NCI-H345 (cell line): ENCODE measurements at regions not wholly inside any gene's neighbourhood (a gene's known extent, or its start where the extent isn't known, plus 50 kb on each side); places are given as distances from the start of the nearest gene placed in this dataset.
"Not testable (repeated sequence)": the region's sequence is repeated elsewhere in the genome, so short reads cannot be mapped to it uniquely, and the experiment has no call there.

ENCODE experiments used
- DNase-seq: peaks from one replicate; lab custom pipeline; 2025; lab: John Stamatoyannopoulos, UW

DNA sequence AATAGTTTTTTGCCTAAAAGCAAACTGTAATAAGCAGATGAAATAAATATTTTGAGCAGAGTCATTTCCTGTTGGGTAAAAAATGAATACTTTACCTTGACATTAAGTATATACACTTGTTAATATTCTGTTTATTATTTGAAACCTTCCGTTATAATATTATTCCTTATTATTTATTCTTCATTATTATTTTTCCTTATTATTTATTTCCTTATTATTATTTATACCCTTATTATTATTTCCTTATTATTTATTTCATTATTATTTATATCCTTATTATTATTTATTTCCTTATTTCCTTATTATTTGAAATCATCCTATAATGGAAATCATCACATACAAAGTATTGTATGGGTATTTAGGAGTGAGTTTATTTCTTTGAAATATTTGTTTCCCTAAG lies 232.2 kb upstream of the RBBP8 start:
- DNase-seq, result no peak

DNA sequence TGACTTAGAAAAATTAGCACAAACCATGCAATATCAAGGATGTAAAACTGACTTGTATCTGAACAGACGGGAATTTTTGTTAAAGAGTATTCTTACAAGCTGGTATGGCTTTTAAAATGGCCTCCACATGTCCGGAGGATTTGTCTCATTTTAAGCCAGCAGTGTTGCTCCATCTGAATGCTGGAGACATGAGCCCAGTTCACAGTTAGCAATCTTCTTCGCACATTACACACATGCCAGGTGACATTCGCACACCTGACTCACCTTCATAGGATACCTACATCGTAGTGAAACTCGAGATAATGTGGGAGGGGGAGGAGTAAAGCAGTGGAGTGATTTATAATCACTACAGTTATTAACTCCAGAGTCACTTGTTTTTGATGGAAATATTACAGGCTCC lies 231.8 kb upstream of the RBBP8 start:
- DNase-seq, result no peak

DNA sequence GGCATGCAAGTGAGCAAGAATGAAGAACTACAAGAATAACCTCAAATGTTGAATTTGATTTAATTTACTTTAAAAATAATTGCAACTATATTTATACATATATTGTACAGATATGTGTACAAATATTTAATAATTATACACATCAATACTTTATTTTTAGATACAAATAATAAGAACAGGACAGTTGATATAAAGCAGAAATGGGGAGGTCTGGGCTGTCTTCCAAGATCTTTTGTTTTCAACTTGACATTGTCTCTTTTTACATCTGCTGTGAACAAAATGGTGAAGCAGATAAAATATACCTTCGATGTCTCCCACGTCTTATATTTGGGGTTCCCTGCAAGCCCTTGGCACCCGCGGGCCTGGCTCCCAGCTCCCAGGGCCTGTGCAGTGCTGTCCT lies 231.3 kb upstream of the RBBP8 start:
- DNase-seq, result no peak

DNA sequence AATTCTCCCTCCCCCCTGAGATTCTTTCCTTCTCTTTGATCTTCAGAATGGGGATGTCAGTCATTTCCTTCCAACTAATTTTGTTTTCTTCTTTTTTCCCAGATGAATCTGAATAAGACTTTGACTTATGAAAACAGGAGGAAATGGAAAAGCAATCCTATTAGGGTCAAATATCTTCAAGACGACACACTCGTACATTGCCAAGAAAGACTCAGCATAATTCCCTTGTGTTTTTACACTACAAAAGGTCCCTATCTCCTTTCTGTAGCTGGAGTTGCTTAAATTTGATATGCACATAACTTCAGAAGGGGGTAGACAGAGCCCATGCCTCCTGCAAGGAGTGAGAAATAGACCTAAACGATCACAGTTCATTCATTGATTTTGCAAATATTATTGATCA lies 230.3 kb upstream of the RBBP8 start:
- DNase-seq, result no peak

DNA sequence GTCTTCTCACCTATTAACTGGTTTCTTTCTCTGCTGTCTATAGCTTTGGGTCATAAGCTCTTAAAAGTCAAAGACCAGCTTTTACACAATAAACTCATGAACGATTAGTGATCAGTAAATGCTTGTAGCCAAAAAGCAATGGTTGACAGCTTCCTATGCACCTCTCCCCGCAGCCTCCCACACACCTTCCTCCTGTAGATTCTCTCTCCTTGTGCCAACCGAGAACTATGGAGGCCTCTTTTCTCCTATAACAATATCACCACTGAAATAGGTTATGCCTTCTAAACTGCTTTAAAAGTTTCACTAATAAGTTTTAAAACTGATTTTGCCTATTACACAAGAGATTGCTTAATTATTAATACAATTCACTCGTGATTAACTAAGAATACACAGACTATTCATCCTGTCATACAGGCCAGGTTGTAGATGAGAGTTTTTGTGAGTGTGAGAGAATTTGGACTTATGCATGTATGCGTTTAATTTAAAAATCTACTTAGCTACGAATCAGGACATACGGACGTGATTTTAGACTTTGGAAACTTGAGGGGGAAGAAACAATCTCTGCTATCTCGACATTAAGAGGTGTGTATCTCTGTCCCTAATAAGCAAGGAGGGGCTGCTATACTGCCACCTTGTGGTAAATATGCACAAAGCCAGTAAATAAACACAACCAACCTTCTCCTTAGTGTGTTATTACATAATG lies 229.1 kb upstream of the RBBP8 start:
- DNase-seq, result no peak

DNA sequence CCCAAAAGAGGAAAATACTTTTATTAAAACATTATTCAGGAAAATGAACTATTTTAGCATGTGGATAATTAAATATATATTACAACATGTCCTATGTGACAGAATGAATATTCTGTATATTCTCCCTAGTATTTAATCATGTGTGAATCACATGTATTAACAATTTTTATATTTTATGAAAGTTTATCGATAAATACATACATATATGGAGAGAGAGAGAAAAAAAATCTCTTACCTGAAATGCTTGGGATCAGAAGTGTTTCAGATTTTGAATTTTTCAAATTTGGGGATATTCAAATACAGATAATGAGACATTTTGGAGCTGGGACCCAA lies 228.6 kb upstream of the RBBP8 start:
- no peak for DNase-seq

- DNase-seq, result no peak
Observed at GRCh38 chr18:22705328-22705727, 227.8 kb upstream of the RBBP8 start.

DNA sequence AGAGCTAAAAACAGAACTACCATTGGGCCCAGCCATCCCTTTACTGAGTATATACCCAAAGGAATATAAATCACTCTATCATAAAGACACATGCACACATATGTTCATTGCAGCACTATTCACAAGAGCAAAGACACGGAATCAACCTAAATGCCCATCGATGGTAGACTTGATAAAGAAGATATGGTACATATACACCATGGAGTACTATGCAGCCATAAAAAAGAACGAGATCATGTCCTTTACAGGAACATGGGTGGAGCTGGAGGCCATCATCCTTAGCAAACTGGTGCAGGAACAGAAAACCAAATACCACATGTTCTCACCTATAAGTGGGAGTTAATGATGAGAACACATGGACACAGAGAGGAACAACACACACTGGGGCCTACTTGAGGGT lies 227.1 kb upstream of the RBBP8 start:
- not testable (repeated sequence) for DNase-seq

DNA sequence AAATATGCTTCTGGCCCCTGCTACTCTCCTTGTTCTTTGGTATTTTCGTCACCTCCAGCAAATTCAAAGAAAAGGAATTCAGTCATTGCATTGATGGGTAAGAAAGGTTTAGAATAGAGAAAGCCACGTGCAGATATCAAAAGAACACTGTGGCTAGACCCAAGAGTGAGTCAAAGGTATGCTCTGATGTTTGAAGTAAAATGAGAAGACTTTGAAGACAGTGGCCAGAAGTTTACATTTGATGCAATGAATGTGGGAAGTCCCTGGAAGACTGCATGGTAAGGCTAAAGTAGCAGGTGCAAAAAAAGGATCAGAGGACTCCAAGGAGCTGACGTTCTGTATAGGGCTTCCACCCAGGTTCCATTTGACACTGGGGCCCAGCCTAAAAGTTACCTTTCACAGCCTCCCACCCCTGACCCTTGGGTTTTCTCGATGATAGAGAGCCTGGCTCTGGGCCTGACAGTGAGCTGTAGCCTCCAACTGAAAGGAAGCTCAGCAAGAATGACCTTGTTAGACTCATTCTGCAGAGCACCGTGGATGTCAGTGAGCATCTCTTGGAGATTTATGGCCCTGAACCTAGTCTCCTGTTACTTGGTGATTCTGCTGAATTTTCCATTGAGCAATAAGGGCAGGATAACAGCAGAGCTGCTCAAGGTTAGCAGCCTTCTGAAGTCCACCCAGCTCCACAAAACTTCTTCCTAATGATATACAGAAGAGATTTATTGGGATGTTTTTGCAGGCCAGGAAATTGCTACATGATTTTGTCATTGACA lies 223.7 kb upstream of the RBBP8 start:
- DNase-seq, result no peak

DNA sequence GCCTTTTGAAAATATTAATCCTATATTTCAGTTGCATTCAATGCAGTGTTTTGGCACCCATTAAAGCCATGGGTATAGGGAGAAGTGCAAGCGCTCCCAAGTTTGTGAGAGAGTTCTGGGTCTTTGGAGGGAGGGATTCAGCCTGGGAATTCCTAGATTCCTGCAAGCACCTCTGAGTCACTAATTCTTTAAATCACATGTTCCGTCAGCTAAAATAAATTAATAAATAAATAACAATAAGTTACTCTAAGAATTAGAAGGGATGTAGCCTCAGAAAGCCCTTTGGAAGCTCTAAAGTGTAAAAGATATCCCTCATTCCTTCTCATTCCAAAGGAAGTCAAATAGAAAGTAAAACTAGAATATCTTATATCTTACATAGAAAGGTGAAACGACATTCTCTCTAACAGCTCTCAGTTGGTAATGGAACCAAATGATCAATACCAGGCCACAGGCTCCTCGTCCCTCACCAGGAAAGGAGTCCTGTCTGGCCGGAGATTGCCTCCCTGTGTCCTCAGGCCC lies 222.4 kb upstream of the RBBP8 start:
- no peak for DNase-seq

GRCh38 chr18:22711192-22711685 lies 221.9 kb upstream of the RBBP8 start:
- no peak for DNase-seq

DNA sequence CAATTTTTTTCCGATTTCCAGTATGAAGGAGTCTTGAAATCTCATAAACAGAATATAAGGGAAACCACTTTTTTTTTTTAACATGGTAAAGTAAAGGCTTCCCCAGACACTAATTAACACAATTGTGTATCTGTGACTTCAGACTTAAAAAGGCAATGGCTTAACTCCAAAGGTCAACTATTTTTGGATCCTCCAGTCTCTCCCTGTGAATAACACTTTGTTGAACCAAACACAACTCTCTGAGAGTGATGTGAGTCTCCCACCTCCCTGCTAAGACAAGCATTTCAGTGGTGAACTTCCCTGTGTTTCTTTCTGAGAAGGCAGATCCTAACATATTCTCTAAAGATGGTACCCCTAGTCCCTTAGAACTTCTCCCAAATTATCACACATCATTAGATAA lies 219.6 kb upstream of the RBBP8 start:
- no peak for DNase-seq

DNA sequence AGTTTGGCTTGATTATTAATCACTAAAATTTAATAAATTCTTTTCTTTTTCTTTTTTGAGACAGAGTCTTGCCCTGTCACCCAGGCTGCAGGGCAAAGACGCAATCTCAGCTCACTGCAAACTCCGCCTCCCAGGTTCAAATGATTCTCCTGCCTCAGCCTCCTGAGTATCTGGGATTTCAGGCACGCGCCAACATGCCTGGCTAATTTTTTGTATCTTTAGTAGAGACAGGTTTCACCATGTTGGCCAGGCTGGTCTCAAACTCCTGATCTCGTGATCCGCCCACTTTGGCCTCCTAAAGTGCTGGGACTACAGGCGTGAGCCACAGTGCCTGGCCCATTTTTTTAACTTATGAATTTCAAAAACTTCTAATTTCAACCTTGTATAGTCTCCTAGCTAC lies 215.6 kb upstream of the RBBP8 start:
- DNase-seq, result not testable (repeated sequence)

DNA sequence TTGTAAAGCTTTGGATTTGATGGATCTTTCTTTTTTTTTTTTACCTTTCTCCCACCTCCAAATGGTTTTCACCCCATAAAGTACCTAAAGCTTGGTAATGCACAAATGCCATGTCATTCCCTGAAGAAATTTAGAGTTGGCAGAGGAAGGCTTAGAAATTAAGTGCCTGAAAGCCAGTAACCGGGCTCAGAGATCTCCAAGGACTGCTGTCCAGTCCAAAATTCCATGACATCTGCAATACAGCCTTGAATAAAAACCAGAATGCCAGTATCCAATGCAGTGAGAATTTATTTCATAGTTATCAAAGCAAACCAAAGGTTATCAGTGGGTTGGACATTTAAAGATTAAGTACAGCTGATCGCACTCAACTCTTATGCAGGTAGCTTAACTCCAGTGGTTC lies 209.9 kb upstream of the RBBP8 start:
- no peak for DNase-seq

DNA sequence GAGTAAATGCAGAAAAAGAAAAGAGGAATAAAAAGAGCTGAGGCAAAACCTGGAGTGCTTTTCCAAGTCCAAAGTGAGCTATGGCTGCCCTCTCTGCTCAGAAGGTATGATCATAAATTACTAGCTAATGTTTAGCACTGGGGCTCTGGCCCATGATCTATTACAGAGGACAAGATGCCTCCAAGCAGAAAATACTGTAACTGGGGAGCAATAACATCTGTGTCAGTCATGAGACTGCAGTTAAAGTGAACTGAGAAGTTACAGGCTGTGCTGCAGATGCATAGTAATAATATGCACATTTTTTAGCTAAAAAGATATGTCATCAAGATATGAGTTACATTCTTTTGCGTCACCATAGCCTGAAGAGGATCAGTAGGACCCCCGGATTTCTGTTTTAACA lies 209.4 kb upstream of the RBBP8 start:
- no peak for DNase-seq

- DNase-seq, result no peak
Observed at GRCh38 chr18:22726469-22726868, 206.7 kb upstream of the RBBP8 start.

DNA sequence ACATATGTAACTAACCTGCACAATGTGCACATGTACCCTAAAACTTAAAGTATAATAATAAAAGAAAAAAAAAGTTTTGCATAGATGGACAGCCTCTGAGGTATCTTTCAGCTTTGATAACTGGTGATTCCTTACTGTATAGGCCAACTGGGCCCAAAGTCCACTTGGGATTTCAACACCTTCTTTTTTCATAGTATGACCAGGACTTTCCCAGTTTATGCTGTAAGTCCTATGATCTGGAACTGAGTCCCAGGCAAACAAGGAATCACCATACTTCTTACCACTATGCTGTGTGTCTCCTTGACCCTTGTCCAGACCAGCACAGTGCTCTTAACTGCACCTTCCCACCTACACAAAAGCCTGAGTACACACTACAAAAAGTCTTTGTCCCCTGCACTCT lies 205.1 kb upstream of the RBBP8 start:
- no peak for DNase-seq

- no peak for DNase-seq
Observed at GRCh38 chr18:22728481-22729105, 204.5 kb upstream of the RBBP8 start.

DNA sequence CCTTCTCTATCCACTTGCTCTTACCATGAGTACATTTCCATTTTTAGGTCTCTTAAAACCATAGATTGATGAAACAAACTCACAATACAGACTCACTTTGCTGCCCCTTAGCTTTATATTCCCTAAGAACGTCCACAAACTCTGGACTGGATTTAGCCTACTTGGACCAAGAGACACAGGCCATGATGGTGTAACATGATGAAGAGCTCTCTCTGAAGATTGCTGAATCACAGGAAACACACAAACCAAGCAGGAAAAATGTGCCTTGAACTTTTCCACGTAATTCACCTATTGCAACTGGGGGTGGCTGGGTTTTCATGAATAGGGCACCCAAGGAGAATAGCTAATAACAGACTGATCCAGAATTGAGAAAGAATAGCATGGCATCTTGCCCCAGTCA lies 201.7 kb upstream of the RBBP8 start:
- no peak for DNase-seq

DNA sequence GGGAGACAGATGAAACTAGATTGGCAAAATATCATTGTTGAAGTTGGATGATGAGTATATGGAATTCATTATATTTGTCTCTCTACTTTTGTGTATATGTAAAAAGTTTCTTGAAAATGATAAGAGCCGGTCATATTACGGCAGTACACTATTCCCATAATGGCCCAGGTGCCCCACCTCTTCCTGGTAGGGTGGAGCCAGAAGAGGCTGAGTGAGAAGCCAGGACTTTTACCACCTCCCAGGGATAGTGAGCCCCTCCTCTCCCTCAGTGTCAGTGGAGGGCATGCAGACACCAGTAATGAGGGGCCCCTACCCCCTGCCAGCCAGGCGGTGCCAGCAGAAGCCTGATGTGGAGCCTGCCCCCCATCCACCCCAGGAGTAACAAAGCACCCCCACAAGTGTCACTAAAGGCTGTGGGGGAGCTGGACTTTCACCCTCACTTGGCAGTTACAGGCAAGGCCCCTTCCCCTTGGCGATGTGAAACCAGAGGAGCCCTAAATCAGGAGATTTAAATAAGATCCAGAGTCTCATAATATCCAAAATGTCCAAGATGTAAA lies 198.9 kb upstream of the RBBP8 start:
- DNase-seq, result no peak

- DNase-seq, result no peak
Observed at GRCh38 chr18:22734791-22735627, 198.1 kb upstream of the RBBP8 start.

GRCh38 chr18:22737054-22737453 lies 196.1 kb upstream of the RBBP8 start:
- DNase-seq, result no peak
